Eye (tissue), 1 donor: ENCODE measurements at regions not wholly inside any gene's neighbourhood (a gene's known extent, or its start where the extent isn't known, plus 50 kb on each side); places are given as distances from the start of the nearest gene placed in this dataset.
A peak's percentile ranks its signal among the peaks of the same experiment; 100 is the strongest.

ENCODE experiments used
- DNase-seq: peaks from one replicate; pipeline ENCODE4 v3.0.0-alpha.2; 2015

GRCh38 chr2:41498781-41499180, 549.0 kb upstream of the PKDCC start:
- no peak for DNase-seq

GRCh38 chr2:41500895-41501294, 546.9 kb upstream of the PKDCC start:
- DNase-seq: no peak

- no peak for DNase-seq
Observed at GRCh38 chr2:41502752-41503151, 545.1 kb upstream of the PKDCC start.

- no peak for DNase-seq
Observed at GRCh38 chr2:41504532-41504931, 543.3 kb upstream of the PKDCC start.

- no peak for DNase-seq
Observed at GRCh38 chr2:41510108-41510507, 537.7 kb upstream of the PKDCC start.

- no peak for DNase-seq
Observed at GRCh38 chr2:41521211-41521610, 526.6 kb upstream of the PKDCC start.

GRCh38 chr2:41527525-41528323, 520.1 kb upstream of the PKDCC start:
- DNase-seq: no peak

- DNase-seq: no peak
Observed at GRCh38 chr2:41535575-41535974, 512.2 kb upstream of the PKDCC start.

- no peak for DNase-seq
Observed at GRCh38 chr2:41540272-41540998, 507.4 kb upstream of the PKDCC start.

GRCh38 chr2:41543726-41544125, 504.1 kb upstream of the PKDCC start:
- DNase-seq: no peak

- no peak for DNase-seq
Observed at GRCh38 chr2:41544709-41545108, 503.1 kb upstream of the PKDCC start.

- no peak for DNase-seq
Observed at GRCh38 chr2:41546031-41546430, 501.8 kb upstream of the PKDCC start.

GRCh38 chr2:41568648-41569047, 479.2 kb upstream of the PKDCC start:
- no peak for DNase-seq

- peak; percentile 9 for DNase-seq
Observed at GRCh38 chr2:41572154-41572553, 475.7 kb upstream of the PKDCC start.

GRCh38 chr2:41576423-41576822, 471.4 kb upstream of the PKDCC start:
- no peak for DNase-seq

GRCh38 chr2:41579806-41580205, 468.0 kb upstream of the PKDCC start:
- peak; percentile 24 for DNase-seq

- no peak for DNase-seq
Observed at GRCh38 chr2:41580806-41581205, 467.0 kb upstream of the PKDCC start.

GRCh38 chr2:41595240-41595639, 452.6 kb upstream of the PKDCC start:
- no peak for DNase-seq

- DNase-seq: no peak
Observed at GRCh38 chr2:41597680-41598079, 450.1 kb upstream of the PKDCC start.

GRCh38 chr2:41598161-41598894, 449.5 kb upstream of the PKDCC start:
- no peak for DNase-seq

GRCh38 chr2:41600460-41600859, 447.4 kb upstream of the PKDCC start:
- no peak for DNase-seq

- DNase-seq: no peak
Observed at GRCh38 chr2:41602341-41602740, 445.5 kb upstream of the PKDCC start.

- no peak for DNase-seq
Observed at GRCh38 chr2:41605311-41605710, 442.5 kb upstream of the PKDCC start.

- DNase-seq: no peak
Observed at GRCh38 chr2:41605914-41606313, 441.9 kb upstream of the PKDCC start.
